Vagina (tissue), 2 donors: ENCODE measurements at regions not wholly inside any gene's neighbourhood (a gene's known extent, or its start where the extent isn't known, plus 50 kb on each side); places are given as distances from the start of the nearest gene placed in this dataset.

ENCODE experiments used
- CTCF ChIP-seq, 3 experiments: fragments of 450-650 bp in 2 of 3; fragments of 200-600 bp in 1 of 3; sonication (generic) in 1 of 3; IDR thresholded peaks; one replicate each; pipeline ENCODE4 v1.5.1; 2017 to 2019; ENCODE audit warnings: antibody characterized with exemption in 3 of 3, mild to moderate bottlenecking in 2 of 3, moderate library complexity in 2 of 3
- POLR2A ChIP-seq, 2 donors: fragments of 450-650 bp; IDR thresholded peaks; one replicate each; pipeline ENCODE4 v1.6.1; 2017; ENCODE audit warnings: antibody characterized with exemption in 2 of 2, mild to moderate bottlenecking in 2 of 2, moderate library complexity in 2 of 2

DNA sequence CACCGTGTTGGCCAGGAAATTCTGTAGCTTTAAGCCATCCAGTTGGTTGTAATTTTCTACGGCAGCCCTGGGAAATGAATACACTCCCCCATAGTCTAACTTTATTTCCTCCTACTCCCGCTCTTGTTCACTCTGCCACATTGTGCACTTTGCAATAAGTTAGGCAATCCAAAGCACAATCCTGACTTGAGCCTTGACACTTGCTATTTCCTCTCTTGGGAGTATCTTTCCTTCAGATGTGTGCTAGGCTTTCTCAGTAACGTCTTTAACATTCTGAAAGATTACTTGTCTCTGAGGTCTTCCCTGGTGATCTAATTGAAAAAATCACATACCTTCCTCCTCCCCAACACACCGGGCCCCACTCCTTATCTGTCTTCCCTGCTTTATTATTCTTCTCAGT is 65.9 kb upstream of the RAB27B start:
- no peak for TF ChIP-seq CTCF (IDR thresholded peaks at IDR 0.05)
- no peak for TF ChIP-seq POLR2A (IDR thresholded peaks at IDR 0.05)
